ENCODE measurements at regions not wholly inside any gene's neighbourhood (a gene's known extent, or its start where the extent isn't known, plus 50 kb on each side); places are given as distances from the start of the nearest gene placed in this dataset.
"Not testable (repeated sequence)": the region's sequence is repeated elsewhere in the genome, so short reads cannot be mapped to it uniquely, and the experiment has no call there.

DNA sequence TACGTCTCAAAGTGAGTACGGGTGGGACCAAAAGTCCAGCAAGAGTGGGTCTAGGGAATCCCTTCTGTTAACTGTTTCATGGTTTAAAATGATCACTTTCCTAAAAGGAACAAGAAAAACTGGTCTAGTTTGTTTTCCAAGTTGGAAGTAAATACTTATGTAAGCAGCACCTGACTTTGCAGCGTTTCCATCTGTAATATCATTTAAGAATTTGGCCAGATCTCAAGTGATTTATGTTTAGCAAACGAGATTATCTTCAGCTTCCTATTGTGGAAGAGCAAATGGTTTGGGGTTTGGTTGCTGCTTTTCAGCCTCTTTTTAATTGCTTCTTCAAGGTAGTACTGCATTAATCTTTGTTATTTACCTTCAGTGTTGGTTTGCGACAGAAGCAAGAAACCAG is 50.4 kb downstream of the FHIP1A start:
- FAIRE-seq (no peak), DNase-seq (ENCODE audit: low spot score) (no peak)

DNA sequence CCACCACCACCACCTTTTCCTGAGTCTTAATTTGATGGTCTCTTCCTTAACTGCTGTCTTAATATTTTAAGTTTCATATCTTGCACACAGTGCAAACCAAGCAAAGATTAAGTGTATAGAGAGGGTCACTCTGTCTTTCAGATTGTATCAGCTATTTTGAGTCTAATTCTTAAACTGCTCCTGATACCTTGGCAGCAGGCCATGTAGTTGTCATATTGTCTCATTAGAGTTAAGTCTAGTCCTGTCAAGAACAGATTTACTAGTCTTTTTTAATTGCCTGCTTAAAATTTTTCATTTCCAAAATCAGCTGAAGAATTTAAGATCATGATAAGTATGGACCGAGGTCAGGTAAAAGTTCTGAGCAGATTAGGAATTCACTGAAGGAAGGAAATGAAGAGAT is 51.5 kb downstream of the FHIP1A start:
- FAIRE-seq, result no peak
- DNase-seq (ENCODE audit: low spot score), result no peak

DNA sequence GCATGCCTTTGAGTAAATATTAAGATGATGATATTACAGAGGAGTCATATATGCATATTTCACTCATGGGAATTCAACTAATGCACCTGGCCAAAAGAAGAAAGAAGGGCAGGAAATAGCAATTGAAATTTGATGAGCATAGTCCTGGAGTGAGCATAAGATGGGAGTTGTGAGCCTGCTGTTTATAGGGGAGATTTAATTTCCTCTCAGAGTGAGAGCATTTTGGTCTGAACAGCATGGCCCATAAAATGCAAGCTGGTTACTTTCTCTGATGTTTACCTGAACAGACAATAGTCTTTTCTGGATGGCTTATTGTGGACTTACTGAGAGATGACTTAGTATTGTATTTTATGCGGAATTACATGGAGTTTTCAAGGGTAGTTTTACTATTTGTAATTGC is 53.6 kb downstream of the FHIP1A start:
- FAIRE-seq, result no peak
- DNase-seq (ENCODE audit: low spot score), result no peak

DNA sequence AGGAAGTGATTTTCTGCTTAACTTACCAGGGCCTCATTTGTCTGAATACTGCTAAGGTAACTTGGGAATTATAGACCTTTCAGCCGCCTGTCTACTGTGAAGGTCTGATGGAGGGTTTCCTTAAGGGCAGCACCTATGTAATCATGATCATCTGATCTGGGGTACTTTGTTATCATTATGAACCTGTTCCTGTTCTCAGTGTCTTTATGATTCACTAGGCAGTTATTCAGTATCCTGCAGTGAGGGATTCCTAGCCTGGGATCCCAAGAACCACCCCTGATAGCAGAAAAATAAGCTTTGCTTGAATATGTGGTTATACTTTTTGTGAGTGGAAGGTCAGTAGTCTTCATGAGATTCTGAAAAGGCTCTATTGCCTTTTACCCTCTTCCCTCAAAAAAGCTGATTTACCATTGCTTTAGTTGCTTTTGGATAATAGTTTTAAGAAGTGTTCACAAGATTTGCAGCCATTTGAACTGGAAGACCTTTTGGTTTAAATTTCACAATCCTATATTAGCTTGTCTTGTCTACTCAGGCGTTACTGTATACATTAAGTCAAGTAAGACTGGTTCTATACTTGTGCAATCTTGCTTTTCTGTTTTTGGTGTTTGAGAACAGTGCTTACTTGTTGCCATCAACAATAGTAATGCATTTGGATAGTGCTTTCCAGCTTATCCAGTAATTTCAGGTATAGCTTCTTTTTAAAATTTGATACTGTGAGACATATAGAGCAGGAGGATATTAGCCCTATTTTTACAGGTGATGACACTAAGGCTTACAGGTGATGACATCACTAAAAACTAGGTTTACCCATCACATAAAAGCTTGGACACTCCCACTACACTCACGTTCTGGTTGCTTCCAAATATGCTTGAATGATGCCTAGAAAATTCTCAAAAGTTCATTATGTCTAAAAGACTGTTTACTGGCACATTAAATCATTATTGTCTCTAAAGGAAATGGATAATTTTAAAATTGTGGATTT is 60.0 kb downstream of the FHIP1A start:
- DNase-seq (ENCODE audit: low spot score) (peak; percentile 39), FAIRE-seq (peak; percentile 44)

DNA sequence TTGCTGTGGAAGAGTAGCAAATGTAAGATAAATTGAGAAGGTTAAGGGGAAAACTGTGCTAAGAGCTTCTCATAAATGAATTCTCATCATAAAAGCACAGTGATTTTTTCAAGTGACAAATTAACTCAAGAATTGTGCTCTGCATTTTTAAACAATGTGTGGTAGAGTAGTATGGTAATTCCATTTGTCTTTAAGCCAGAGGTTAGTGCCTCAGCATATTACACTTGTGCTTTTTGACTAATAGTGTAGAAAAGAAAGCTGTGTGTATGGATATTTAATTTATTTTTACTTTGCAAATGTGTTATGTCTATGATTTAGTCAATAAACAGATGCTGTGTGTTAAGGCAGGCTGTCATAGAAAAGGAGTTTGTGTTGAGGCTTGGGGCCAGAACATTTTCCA is 61.0 kb downstream of the FHIP1A start:
- DNase-seq (ENCODE audit: low spot score), result no peak
- FAIRE-seq, result no peak

DNA sequence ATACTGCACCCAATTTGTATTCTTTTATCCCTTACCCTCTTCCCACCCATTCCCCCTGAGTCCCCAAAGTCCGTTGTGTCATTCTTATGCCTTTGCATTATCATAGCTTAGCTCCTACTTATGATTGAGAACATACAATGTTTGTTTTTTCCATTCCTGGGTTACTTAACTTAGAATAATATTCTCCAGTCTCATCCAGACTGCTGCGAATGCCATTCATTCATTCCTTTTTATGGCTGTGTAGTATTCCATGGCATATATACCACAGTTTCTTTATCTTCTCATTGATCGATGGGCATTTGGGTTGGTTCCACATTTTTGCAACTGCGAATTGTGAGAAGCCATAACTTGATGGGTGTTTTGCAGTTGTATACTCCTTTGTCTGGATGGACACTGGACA is 62.8 kb downstream of the FHIP1A start:
- DNase-seq (ENCODE audit: low spot score) (no peak), FAIRE-seq (no peak)

DNA sequence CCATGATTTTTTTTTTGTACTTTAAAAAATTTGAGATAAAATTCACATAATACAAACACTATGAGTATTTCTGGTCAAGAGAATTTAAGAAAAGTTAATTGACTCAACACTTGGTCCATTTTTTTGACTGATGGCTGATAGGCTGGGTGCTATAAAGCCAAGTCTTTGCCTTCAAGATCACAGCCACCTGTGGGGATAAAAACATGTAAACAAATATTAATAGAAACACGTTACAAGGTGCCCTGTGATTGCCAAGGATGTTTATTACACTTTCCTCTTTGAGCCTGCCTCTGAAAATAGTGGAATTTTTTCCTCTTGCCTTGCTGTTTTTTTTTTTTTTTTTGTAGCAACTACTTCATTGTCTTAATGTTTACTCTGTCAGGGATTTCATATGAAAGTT is 63.3 kb downstream of the FHIP1A start:
- FAIRE-seq (no peak), DNase-seq (ENCODE audit: low spot score) (no peak)

DNA sequence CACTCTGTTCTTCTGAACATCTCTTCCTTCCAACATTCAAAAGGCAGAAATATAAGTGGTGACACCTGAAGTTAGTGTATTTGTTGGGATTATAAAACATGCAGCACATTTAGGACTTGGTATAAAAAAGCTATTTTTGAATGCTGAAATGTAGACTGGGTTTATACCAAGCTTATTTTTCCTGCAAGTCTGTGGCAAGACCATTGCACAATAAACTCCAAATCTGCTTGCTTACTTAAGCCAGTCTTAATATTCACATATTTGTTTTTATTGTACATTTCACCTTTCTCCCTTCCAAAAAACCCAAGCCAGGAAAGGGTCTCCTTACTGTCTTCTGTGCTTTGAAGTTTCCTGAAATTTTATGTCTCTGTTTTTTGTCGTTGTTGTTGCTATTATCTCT is 63.7 kb downstream of the FHIP1A start:
- DNase-seq (ENCODE audit: low spot score) (no peak), FAIRE-seq (no peak)

DNA sequence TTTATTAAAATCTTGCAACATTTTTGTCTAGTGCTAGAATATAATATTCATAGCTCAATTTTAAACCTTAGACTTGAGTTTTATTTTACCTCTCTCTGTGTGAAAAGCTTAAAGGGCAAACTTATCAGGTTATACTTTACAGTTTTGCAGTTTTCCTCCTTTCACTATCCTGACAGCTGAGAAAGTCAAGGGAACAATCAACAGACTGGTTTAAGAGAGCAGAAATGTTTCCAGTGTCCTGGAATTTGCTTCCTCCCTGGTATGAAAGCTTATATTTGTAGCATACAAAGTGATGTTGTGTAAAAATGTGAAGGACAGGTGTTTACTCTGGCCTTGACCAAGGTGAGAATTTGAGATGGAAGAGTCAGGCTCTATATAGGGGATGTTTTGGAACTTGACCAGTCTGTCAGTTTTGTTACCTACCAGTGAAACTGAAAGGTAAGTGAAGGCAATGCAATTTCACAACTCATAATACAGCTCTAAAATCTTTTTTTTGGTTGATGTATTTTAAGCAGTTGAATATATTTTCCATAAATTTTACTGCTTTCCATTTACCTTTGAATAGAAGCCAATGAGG is 64.6 kb downstream of the FHIP1A start:
- FAIRE-seq (no peak), DNase-seq (ENCODE audit: low spot score) (no peak)

DNA sequence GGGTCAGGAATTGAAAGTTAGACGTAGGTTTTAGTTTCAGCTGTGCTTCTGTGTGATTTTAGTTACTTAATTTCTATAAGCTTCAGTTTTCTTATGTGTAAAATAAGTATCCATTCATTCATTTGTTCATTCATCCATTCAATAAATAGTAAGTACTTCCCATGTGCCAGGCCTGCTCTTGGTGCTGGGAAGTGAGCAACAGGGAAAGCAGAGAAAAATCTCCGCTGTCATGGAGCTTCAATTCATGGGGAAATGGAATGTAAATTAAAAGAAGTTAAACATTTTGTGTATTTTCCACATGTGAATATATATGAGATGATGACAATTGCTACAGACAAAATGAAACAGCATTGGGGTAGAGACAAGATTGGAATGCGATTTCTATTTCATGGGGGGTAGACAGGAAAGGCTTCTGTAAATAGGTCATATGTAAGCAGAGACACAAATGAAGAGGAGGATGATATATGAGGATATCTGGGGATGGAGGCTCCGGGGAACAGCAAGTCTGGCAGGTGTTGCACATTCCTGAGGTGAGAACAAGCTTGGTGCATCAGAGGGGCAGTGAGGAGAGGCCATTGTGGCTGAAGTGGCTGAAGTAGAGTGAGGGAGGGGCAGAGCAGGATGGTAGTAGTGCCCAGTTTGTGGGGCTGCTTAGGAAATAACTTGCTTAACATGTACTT is 66.2 kb downstream of the FHIP1A start:
- FAIRE-seq (no peak), DNase-seq (ENCODE audit: low spot score) (no peak)

DNA sequence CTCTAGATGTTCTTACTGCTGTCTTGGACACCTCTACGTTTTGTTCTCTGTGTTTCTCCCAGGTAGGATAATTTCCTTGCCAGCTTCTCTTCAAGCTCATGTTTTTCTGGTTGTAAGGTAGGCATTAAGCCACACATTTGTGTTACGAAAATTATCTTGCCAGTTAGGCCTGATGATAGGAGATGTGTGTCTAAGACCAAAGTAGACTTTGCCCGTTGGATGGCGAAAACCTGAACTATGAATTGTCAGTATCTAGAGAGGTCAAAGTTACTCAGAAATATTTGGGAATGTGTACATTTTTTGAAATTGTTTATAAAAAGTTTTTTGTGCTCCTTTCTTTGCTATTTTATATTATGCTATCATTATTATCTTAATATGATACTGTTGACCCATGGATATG is 72.8 kb downstream of the FHIP1A start:
- no peak for DNase-seq (ENCODE audit: low spot score)
- FAIRE-seq, result no peak

DNA sequence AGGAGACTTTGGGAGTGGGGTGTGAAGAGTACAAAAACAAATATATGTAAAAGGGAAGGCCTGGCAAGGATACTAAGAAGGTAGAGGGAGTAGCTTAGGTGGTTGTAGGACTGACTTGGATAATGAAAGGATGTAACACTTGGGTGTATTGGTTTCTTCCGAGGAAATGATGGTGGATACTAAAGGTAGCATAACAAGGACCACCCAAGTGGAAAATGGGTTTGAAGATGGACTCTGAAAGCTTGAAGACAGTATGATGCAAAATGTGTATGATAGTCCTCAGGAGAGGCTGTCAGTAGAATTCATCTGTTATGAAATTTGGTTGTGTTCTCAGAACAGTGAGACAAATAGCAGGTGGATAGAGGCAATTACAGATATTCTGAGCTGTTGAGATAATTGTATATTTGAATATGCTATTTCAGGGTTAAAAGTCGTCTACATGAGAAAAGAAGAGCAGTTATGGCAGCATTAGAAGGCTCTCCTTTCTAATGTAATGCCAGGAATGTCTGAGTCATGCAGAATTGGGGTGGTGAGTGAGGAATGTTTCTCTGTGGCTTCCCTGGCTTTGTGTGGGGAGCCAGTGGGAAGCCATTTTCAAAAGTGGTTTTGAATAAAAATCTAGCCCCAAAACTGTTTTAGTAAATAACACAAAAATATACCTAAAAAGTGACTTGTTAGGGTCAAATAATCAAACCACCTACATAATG is 75.6 kb downstream of the FHIP1A start:
- FAIRE-seq, result no peak
- peak; percentile 83 for DNase-seq (ENCODE audit: low spot score)

DNA sequence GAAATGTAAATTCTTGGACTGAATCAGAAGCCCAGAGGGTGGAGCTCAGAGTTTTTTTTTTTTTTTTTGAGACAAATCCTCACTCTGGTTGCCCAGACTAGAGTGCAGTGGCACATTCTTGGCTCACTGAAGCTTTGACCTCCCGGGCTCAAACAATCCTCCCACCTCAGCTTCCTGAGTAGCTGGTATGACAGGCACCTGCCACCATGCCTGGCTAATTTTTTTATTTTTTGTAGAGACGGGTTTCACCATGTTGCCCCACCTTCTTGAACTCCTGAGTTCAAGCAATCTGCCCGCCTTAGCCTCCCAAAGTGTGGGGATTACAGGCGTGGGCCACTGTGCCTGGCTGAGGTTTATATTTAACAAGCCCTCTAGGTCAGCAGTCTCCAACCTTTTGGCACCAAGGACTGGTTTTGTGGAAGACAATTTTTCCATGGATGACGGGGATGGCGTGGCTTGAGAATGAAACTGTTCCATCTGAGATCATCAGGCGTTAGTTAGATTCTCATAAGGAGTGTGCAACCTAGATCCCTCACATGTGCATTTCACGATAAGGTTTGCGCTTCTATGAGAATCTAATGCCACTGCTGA is 76.7 kb downstream of the FHIP1A start:
- peak; percentile 92 for FAIRE-seq
- DNase-seq (ENCODE audit: low spot score), result peak; percentile 81

DNA sequence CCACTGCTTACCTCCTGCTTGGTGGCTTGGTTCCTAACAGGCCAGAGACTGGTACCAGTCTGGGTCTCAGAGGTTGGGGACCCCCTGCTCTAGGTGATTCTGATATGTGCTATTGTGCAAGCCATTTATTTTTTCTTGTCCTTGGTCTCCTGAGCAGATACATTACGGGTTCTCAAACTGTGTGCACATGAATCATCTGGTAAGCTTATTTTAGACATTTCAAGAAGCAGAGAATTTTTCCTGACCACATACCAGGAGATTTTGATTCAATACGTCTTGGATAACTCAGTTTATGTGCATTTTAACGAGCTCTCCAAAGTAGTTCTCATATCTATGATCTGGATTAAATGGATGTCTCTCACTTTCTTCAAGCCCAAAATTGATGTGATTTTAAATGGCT is 77.2 kb downstream of the FHIP1A start:
- DNase-seq (ENCODE audit: low spot score) (peak; percentile 57), FAIRE-seq (peak; percentile 76)

DNA sequence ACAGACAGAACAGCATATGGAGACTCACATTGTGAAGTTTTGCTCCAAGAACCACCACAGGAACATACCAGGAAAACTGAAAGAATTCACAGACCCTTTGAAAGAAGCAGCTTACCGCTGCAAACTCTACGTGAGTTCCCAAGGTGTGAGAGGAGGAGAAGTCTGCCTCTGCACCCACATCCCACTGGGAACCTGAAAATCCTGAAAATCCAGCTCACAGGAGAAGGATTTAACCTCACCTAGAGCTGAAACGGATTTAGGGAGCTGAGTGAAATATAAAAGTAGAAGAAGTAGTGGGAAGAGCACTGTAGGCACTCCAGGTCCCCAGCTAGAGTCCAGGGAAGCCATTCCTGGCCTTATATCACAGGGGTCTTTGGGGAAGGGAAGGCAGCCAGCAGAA is 80.0 kb downstream of the FHIP1A start:
- DNase-seq (ENCODE audit: low spot score) (no peak), FAIRE-seq (no peak)

DNA sequence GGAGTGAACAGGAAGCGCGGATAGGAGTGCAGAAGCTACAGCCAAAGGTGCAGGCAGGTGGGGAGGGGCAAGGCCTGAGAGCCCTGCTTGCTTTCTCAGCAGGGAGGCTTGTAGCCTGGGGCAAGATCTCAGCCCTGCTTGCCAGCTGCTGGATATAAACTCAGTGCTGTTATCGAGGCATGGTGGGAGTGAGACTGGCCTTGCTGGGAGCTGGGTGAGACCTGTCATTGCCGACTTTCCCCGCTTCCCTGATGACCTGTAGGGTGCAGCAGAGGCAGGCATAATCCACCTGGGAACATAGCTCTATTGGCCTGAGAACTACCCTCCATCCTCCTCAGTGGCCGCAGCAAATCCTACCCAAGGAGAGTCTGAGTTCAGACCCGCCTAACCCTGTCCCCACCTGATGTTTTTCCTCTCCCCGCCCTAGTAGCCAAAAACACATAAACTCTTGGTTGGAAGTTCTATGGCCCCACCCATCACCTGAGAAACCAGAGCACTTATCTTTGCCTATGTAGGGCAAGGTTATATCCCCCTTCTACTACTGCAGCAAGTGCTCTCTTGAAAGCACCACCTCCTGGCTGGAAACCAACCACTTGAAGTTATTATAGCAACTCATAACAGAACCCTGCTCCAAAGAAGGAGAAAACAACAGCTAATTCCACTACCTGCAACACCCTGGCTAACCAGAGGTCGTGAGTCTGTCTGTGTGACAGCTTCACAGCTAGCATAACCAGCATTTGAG is 80.7 kb downstream of the FHIP1A start:
- FAIRE-seq, result no peak

DNA sequence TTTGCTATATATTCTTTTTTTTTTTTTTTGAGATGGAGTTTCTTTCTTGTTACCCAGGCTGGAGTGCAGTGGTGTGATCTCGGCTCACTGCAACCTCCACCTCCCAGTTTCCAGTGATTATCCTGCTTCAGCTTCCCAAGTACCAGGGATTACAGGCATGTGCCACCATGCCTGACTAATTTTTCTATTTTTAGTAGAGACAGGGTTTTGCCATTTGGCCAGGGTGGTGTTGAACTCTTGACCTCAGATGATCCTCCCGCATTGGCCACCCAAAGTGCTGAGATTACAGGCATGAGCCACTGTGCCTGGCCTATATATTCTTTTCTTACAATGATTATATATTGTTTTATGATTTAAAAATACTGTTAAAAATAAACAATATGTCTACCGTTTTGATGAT is 86.6 kb downstream of the FHIP1A start:
- FAIRE-seq, result peak; percentile 46
- DNase-seq (ENCODE audit: low spot score), result peak; percentile 13

More for the DNA sequence above, 80.7 kb downstream of the FHIP1A start:
- DNase-seq (ENCODE audit: low spot score), result no peak

DNA sequence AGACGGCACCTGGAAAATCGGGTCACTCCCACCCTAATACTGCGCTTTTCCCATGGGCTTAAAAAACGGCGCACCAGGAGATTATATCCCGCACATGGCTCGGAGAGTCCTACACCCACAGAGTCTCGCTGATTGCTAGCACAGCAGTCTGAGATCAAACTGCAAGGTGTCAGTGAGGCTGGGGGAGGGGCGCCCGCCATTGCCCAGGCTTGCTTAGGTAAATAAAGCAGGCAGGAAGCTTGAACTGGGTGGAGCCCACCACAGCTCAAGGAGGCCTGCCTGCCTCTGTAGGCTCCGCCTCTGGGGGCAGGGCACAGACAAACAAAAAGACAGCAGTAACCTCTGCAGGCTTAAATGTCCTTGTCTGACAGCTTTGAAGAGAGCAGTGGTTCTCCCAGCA is 102.6 kb downstream of the FHIP1A start:
- not testable (repeated sequence) for FAIRE-seq; DNase-seq (ENCODE audit: low spot score)

DNA sequence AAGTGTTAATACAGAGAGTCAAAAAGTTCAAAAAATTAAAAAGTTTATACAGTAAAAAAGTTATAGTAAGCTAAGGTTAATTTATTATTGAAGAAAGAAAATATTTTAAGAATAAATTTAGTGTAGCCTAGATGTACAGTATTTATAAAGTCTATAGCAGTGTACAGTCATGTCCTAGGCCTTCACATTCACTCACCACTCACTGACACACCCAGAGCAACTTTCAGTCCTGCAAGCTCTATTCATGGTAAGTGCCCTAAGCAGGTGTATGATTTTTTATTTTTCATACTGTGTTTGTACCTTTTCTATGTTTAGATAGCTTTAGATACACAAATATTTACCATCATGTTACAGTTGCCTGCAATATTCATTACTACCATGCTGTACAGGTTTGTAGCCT is 108.9 kb downstream of the FHIP1A start:
- DNase-seq (ENCODE audit: low spot score) (no peak), FAIRE-seq (no peak)

DNA sequence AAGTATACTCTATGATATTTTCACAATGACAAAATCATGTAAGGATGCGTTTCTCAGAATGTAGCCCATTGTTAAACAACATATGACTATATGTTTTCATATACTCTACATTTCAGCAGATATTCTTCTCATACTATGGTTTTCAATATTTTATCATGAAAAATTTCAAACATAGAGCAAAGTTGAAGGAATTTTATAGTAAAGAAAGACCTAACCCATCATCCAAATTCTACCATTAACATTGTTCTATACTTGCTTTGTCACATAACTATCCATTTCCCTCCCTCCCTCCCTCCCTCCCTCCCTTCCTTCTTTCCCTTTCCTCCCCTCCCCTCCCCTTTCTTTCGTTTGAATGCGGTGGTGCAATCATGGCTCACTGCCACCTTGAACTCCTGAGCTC is 109.4 kb downstream of the FHIP1A start:
- DNase-seq (ENCODE audit: low spot score) (no peak), FAIRE-seq (no peak)

Data from RCC 7860 (cell line).